NCI-H1694 treated with DMSO at 0.1 percent for 48 hours (cell line): ENCODE measurements at regions not wholly inside any gene's neighbourhood (a gene's known extent, or its start where the extent isn't known, plus 50 kb on each side); places are given as distances from the start of the nearest gene placed in this dataset.
A peak's percentile ranks its signal among the peaks of the same experiment; 100 is the strongest.

Experiments used
- DNase-seq: peaks from one replicate; lab custom pipeline; 2025; lab: John Stamatoyannopoulos, UW

GRCh38 chr4:45778514-45778913, 345.3 kb downstream of the GABRG1 start:
- DNase-seq, result no peak

GRCh38 chr4:45776146-45776545, 347.7 kb downstream of the GABRG1 start:
- no peak for DNase-seq

GRCh38 chr4:45770958-45771357, 352.9 kb downstream of the GABRG1 start:
- DNase-seq, result no peak

- no peak for DNase-seq
Observed at GRCh38 chr4:45765521-45765920, 358.3 kb downstream of the GABRG1 start.

GRCh38 chr4:45751877-45752530, 371.9 kb downstream of the GABRG1 start:
- no peak for DNase-seq

- no peak for DNase-seq
Observed at GRCh38 chr4:45750721-45751120, 373.1 kb downstream of the GABRG1 start.

GRCh38 chr4:45745741-45746140, 378.1 kb downstream of the GABRG1 start:
- DNase-seq, result no peak

- no peak for DNase-seq
Observed at GRCh38 chr4:45741897-45742296, 382.0 kb downstream of the GABRG1 start.

- DNase-seq, result no peak
Observed at GRCh38 chr4:45732161-45732560, 391.7 kb downstream of the GABRG1 start.

- DNase-seq, result no peak
Observed at GRCh38 chr4:45716093-45716492, 407.8 kb downstream of the GABRG1 start.

- no peak for DNase-seq
Observed at GRCh38 chr4:45713996-45714395, 409.9 kb downstream of the GABRG1 start.

GRCh38 chr4:45701621-45702020, 422.2 kb downstream of the GABRG1 start:
- no peak for DNase-seq

- DNase-seq, result no peak
Observed at GRCh38 chr4:45693746-45694145, 430.1 kb downstream of the GABRG1 start.

GRCh38 chr4:45692131-45692735, 431.6 kb downstream of the GABRG1 start:
- DNase-seq, result no peak

- no peak for DNase-seq
Observed at GRCh38 chr4:45688341-45688740, 435.5 kb downstream of the GABRG1 start.

- DNase-seq, result no peak
Observed at GRCh38 chr4:45679411-45679810, 444.4 kb downstream of the GABRG1 start.

GRCh38 chr4:45668128-45668527, 455.7 kb downstream of the GABRG1 start:
- no peak for DNase-seq

GRCh38 chr4:45663628-45664081, 460.2 kb downstream of the GABRG1 start:
- no peak for DNase-seq

- peak; percentile 82 for DNase-seq
Observed at GRCh38 chr4:45663003-45663402, 460.9 kb downstream of the GABRG1 start.

GRCh38 chr4:45661893-45662292, 462.0 kb downstream of the GABRG1 start:
- no peak for DNase-seq

GRCh38 chr4:45650545-45650944, 473.3 kb downstream of the GABRG1 start:
- DNase-seq, result no peak

GRCh38 chr4:45648846-45649245, 475.0 kb downstream of the GABRG1 start:
- no peak for DNase-seq

GRCh38 chr4:45647823-45648222, 476.0 kb downstream of the GABRG1 start:
- DNase-seq, result no peak
